ELF-1 (cell line): ENCODE measurements at regions not wholly inside any gene's neighbourhood (a gene's known extent, or its start where the extent isn't known, plus 50 kb on each side); places are given as distances from the start of the nearest gene placed in this dataset.

Source experiments
- DNase-seq: peaks from one replicate; pipeline ENCODE4 v3.0.0-alpha.2; 2016; ENCODE audit warnings: low read depth, low spot score

- no peak for DNase-seq
These were observed 624.7 kb upstream of the IGFBP3 start for GRCh38 chr7:46545790-46546189.

GRCh38 chr7:46544396-46545008 is 623.4 kb upstream of the IGFBP3 start:
- no peak for DNase-seq

GRCh38 chr7:46542076-46542475 is 621.0 kb upstream of the IGFBP3 start:
- DNase-seq: no peak

GRCh38 chr7:46539892-46540483 is 618.9 kb upstream of the IGFBP3 start:
- DNase-seq: peak; percentile 86

GRCh38 chr7:46537191-46537905 is 616.3 kb upstream of the IGFBP3 start:
- DNase-seq: no peak

- DNase-seq: peak; percentile 71
These were observed 613.9 kb upstream of the IGFBP3 start for GRCh38 chr7:46534664-46535588.

- DNase-seq: no peak
These were observed 612.9 kb upstream of the IGFBP3 start for GRCh38 chr7:46533946-46534345.

- no peak for DNase-seq
These were observed 611.5 kb upstream of the IGFBP3 start for GRCh38 chr7:46532571-46532970.

- DNase-seq: no peak
These were observed 609.1 kb upstream of the IGFBP3 start for GRCh38 chr7:46530081-46530750.

- DNase-seq: no peak
These were observed 606.3 kb upstream of the IGFBP3 start for GRCh38 chr7:46527360-46527759.

- DNase-seq: no peak
These were observed 604.8 kb upstream of the IGFBP3 start for GRCh38 chr7:46525876-46526275.

GRCh38 chr7:46524350-46524749 is 603.3 kb upstream of the IGFBP3 start:
- DNase-seq: no peak

- no peak for DNase-seq
These were observed 601.4 kb upstream of the IGFBP3 start for GRCh38 chr7:46522354-46522906.

GRCh38 chr7:46518713-46519112 is 597.6 kb upstream of the IGFBP3 start:
- no peak for DNase-seq

- no peak for DNase-seq
These were observed 594.9 kb upstream of the IGFBP3 start for GRCh38 chr7:46515844-46516590.

- peak; percentile 41 for DNase-seq
These were observed 592.4 kb upstream of the IGFBP3 start for GRCh38 chr7:46513447-46513848.

GRCh38 chr7:46512891-46513413 is 591.9 kb upstream of the IGFBP3 start:
- no peak for DNase-seq

GRCh38 chr7:46511442-46512215 is 590.6 kb upstream of the IGFBP3 start:
- no peak for DNase-seq

- no peak for DNase-seq
These were observed 587.5 kb upstream of the IGFBP3 start for GRCh38 chr7:46508583-46508982.
